GM18907 (cell line): ENCODE measurements at regions not wholly inside any gene's neighbourhood (a gene's known extent, or its start where the extent isn't known, plus 50 kb on each side); places are given as distances from the start of the nearest gene placed in this dataset.

ENCODE experiments used
- ATAC-seq: cut with Tn5 transposase; IDR thresholded peaks from one replicate; pipeline ENCODE4 v1.9.1; 2021; ENCODE audit warnings: mild to moderate bottlenecking, moderate library complexity; ENCODE audit not compliant: unreplicated experiment

DNA sequence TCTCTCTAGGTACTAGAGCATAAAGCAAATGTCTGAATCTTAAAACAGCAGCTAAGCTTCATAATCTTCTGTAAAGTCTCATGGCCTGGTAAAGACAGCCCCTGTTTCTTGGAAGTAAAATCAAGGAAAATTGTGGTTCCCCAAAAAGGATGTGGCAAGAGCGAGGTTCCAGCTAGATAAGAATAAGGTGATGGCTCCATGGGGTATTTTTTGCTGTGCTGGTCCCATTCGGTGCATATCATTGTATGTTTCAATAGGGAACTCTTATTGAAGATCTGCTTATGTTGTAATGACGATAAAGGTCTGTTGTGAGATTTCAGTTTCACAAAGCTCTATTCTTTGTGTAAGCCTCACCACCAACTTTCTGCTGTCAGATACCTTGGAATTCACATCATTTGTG lies 316.9 kb upstream of the NOCT start:
- no peak for ATAC-seq

DNA sequence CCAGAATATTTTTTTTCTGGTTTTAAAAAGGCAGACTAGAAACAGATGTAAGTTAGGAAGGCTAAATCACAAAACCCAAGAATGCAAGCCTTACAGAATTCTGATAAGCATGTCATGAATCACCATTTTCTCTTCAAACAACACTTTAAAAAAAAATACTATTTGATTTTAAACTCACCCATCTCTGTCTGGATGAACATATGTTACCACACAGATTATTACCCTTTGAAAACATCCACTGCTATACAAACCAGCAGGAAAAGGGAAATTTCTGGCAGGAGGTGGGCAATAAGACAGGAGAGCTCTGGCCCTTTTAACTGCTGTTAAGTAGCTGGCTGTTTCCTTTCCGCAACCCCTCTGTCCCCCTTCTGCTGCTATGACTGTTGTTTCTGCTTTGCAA lies 317.7 kb upstream of the NOCT start:
- ATAC-seq: no peak

- no peak for ATAC-seq
Observed at GRCh38 chr4:138696771-138697170, 318.8 kb upstream of the NOCT start.

DNA sequence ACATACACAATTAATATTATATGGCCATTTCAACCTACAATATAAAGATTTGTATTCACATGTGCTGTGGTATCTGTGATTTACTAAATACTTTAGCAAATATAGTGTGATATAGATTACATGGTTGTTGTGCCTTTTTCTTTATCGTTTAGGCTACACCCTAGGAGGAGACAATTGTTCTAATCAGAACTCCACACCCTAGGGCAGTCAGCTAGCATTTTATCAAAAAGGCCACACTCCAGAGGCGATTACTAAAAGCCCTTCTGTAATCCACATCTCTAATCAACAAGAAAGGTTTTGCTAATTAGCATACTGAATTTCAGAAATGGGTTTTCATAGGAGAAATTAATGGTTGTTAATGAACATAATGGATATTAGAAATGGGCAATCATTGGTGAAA lies 319.5 kb upstream of the NOCT start:
- ATAC-seq: no peak

- no peak for ATAC-seq
Observed at GRCh38 chr4:138693526-138693925, 322.1 kb upstream of the NOCT start.

DNA sequence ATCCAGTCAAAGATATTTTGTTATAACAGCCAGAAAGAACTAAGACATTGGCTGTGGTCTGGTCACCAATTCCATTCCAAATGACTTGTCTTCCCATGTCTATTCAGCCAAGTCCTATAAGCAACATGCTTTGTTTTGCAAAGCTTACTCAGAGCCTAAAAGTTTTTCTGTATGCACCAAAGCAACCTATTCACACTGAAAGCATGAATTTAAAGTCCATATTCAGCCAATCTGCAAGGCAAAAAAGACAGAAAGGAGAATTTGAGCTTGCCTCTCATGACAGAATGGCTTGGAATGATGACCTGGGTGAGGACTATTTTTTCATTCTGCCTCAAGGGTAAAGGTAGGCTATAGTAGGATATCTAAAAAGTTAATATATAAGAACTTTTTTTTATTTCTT lies 323.2 kb upstream of the NOCT start:
- ATAC-seq: no peak

DNA sequence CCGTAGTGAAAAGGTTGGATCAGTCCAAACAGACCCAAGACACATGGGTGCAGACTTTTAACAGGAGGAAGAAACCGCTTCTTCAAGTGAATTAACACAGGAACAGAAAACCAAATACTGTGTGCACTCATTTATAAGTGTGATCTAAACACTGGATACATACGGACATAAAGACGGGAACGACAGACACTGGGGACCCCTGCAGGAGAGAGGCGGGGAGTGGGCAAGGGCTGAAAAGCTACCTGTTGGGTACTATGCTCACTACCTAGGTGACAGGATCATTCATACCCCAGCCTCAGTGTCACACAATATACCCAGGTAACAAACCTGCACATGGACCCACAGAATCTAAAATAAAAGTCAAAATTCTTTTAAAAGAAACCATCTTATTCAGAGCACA lies 326.0 kb upstream of the NOCT start:
- no peak for ATAC-seq

GRCh38 chr4:138689187-138689586 lies 326.4 kb upstream of the NOCT start:
- no peak for ATAC-seq

DNA sequence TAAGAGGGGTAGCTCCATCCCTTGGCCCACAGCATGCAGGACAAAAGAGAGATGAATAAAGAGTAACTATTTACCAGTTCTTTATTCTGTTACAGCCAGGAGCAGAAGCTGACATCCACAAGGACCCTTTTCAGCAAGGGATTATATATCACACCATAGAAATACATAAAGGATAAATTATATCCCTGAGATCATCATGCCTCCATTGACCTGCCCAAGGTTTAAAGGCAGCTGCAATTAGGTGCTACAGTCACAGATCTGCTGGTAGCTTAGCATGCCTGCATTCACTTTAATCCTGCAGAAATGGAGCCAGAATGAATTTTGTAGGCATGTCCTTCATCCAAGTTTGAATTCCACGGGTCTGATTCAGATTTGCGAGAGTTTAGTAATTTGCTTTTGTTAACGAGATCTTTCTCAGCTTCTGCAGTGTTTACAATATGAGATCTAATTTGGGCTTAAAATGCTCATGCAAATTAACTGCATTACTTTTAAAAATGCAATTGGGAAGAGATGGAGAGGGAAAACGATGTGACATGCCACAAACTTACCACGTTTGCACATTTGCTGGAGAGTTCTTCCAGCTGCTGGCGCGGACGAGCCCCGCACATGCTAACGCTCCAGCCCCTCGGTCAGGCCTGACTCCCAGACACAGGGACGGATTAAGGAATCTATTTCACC lies 327.0 kb upstream of the NOCT start:
- ATAC-seq: no peak

- ATAC-seq: no peak
Observed at GRCh38 chr4:138686106-138686835, 329.3 kb upstream of the NOCT start.

DNA sequence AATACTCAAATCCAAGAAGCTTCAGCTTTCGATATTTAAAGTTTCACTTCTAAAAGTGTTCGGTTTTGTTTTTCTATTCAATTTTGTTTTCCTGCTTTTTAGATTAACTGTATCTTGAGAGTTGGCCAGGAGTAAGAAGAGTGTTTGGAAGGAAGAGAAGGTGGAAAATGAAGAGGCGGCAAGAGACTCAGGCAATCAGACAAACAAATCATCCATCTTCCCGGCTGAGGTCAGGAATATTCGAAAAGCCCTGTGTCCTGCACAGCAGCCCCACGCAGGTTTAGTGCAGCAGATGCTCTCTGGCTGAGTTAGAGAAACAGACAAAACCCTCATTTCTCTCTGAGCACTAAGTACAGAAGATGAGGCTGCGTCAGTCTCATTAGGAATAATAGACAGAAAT lies 330.3 kb upstream of the NOCT start:
- no peak for ATAC-seq

DNA sequence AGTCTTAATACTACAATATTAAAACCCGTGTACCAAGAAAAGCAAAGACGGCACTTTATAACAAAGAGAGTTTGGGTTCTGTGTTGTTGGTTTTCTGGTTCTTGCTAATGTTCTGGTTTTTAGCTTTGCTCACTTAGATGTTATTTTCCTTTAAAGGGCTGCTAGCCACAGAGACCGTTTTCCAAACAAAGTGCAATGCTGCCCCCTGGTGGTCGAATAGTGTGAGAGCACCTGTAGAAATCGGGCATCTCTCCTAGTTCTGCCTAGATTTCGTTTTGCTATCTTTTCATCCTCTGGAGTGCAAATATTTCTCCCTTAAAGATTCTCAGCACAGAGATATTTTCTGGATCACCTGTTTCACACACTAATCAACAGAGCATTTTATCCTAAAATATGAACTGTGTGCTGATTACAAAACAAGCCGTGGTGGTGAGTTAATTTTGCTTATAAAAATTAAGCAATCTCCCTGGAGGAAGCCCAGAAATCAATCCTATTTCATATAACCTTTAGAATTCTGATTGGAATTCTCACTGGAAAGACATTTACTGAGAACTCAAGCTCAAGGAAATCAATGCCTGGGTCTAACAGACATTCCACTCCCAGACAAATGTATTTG lies 334.5 kb upstream of the NOCT start:
- peak; percentile 84 for ATAC-seq

DNA sequence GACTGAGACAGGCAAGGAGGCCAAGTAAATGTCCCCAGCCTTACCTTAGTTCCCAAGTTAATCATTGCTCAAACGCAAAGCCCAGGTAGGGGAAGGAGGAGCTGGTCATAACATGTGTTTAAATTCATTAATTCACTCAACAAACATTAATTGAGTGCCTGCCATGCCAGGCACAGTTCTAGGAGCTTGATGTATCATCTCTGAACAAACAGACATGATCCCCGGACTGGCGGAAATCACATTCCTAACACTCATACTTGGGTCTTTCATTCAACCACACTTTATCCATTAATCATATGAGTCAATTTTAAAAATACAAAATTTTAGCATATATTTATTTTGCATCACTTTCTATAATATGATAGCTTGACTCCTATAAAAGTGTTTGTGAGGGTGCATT lies 335.3 kb upstream of the NOCT start:
- ATAC-seq: no peak

DNA sequence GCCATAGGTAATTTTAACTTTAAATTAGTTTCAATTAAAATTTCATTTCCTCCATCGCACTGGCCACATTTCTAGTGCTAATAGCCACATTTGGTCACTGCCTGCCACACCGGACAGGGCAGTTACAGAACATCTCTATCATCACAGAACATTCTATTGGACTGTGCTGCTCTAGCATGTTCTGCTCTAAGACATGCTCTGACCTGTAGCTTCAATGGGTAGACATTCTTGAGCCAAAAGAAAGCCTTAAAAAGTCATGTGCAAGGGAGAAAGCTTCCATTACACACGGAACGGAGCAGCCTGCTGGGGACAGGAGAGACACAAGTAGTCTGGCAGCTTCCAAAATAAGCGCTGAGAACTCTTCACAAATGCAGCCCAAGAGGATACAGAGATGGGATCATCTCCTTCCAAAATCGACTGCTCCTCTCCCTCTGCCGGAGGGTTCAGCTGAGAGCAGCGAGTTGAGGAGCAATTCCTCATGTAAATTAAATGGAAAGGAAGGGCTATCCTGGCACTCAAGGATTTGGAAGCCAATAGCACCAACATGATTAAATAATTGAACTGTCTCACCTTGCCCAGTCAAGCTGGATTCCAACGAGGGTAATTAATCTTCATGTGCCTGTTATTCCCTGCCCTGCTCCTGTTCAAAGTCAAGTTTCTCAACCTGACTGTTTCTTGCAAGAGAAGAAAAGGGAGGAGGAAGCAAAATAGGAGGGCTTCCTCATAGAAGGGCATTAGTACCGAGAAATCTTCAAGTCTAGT lies 336.4 kb upstream of the NOCT start:
- ATAC-seq: no peak

GRCh38 chr4:138677748-138678147 lies 337.8 kb upstream of the NOCT start:
- ATAC-seq: no peak

GRCh38 chr4:138677212-138677611 lies 338.4 kb upstream of the NOCT start:
- no peak for ATAC-seq

DNA sequence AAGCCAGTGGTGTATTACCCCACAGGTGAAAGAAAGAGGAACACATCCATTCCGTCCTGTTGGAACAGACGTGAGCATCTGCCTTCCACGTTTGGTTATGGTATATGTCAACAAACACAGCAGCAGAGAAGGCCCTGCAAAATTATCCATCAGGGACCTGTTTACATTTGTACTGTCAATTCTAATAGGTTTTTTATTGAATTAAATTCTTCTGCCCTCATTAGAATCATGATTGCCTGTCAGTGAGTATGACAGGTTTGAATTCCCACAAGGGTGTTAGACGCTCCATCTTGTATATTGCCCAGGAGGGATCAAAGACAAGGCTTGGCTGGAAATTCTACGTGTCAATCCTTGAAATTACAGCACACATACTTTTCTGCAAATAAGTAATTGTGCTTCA lies 339.9 kb upstream of the NOCT start:
- no peak for ATAC-seq

DNA sequence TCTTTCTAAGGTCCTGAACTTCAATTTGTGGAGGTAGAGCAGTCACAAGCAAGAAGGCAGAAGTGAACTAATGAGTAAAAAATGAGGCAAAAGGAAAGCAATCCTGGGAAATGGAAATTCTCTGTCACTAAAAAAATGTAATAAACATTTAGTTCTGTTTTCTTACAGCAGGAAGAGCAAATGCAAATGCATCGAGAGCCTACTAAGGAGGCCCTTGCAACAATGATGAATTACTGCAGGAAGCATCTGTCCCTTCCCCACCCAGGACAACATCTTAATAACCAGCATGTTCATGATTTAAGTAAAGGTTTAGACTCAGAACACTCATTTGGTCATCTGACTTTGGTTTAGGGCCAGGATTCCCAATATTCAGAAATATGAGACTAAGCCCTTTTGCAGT lies 341.4 kb upstream of the NOCT start:
- ATAC-seq: no peak

GRCh38 chr4:138673053-138673452 lies 342.5 kb upstream of the NOCT start:
- no peak for ATAC-seq

GRCh38 chr4:138672393-138672976 lies 343.1 kb upstream of the NOCT start:
- peak; percentile 45 for ATAC-seq

DNA sequence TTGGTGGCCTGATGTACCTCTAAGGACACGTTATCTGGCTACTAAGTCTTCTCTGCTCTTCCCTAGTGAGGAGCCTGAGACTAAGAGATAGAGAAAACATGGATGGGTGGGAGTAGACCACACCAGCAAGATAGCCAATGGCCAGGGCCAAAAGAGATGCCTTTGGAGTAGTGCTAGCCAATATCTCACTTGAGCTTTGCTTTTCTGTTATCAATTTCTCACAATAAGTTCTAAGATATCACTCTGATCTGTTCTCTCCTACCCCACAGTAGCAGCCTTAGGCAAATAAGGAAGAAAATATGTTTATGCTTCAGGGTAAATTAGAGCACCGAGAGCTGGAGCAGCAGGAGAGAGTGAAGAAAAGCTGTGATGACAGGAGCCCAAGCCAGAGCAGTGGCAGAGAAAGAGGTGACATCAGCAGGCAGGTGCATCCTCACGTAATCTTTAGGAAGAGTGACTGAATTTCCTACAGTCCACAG lies 343.9 kb upstream of the NOCT start:
- no peak for ATAC-seq
